ENCODE measurements at regions not wholly inside any gene's neighbourhood (a gene's known extent, or its start where the extent isn't known, plus 50 kb on each side); places are given as distances from the start of the nearest gene placed in this dataset.

GRCh38 chr9:23582836-23583235, 243.2 kb downstream of the ELAVL2 start:
- Histone ChIP-seq H3K27me3 (ENCODE audit: control insufficient read depth in 1 of 2, insufficient read depth in 2 of 2, low read length in 2 of 2) (no peaks in the 10 kb centered on the region), H3K9me3 (ENCODE audit: control insufficient read depth in 1 of 2, low read length in 2 of 2) (no peaks in the 10 kb centered on the region), H3K27ac (ENCODE audit: low read depth, low read length) (no peak overlapping the region), H3K4me1 (ENCODE audit: control insufficient read depth in 1 of 2, insufficient read depth in 2 of 2, low read length in 2 of 2) (no peaks in the 10 kb centered on the region), H3K36me3 (ENCODE audit: control insufficient read depth in 1 of 2, insufficient read depth in 2 of 2, low read length in 2 of 2) (no peaks in the 10 kb centered on the region), H3K9ac (ENCODE audit: low read depth in 1 of 2, low read length in 2 of 2) (no peak overlapping the region), H3K4me3 (ENCODE audit: low read depth in 1 of 2, low read length in 2 of 2) (no peak overlapping the region)

GRCh38 chr9:23586906-23587305, 239.1 kb downstream of the ELAVL2 start:
- Histone ChIP-seq H3K4me3 (ENCODE audit: low read depth in 1 of 2, low read length in 2 of 2) (no peak overlapping the region), H3K9ac (ENCODE audit: low read depth in 1 of 2, low read length in 2 of 2) (no peak overlapping the region), H3K27ac (ENCODE audit: low read depth, low read length) (no peak overlapping the region), H3K4me1 (ENCODE audit: control insufficient read depth in 1 of 2, insufficient read depth in 2 of 2, low read length in 2 of 2) (no peaks in the 10 kb centered on the region), H3K36me3 (ENCODE audit: control insufficient read depth in 1 of 2, insufficient read depth in 2 of 2, low read length in 2 of 2) (no peaks in the 10 kb centered on the region), H3K9me3 (ENCODE audit: control insufficient read depth in 1 of 2, low read length in 2 of 2) (no peaks in the 10 kb centered on the region), H3K27me3 (ENCODE audit: control insufficient read depth in 1 of 2, insufficient read depth in 2 of 2, low read length in 2 of 2) (no peaks in the 10 kb centered on the region)

GRCh38 chr9:23587433-23587832, 238.6 kb downstream of the ELAVL2 start:
- Histone ChIP-seq H3K9ac (ENCODE audit: low read depth in 1 of 2, low read length in 2 of 2) (no peak overlapping the region), H3K36me3 (ENCODE audit: control insufficient read depth in 1 of 2, insufficient read depth in 2 of 2, low read length in 2 of 2) (no peaks in the 10 kb centered on the region), H3K4me1 (ENCODE audit: control insufficient read depth in 1 of 2, insufficient read depth in 2 of 2, low read length in 2 of 2) (no peaks in the 10 kb centered on the region), H3K27me3 (ENCODE audit: control insufficient read depth in 1 of 2, insufficient read depth in 2 of 2, low read length in 2 of 2) (no peaks in the 10 kb centered on the region), H3K27ac (ENCODE audit: low read depth, low read length) (no peak overlapping the region), H3K4me3 (ENCODE audit: low read depth in 1 of 2, low read length in 2 of 2) (no peak overlapping the region), H3K9me3 (ENCODE audit: control insufficient read depth in 1 of 2, low read length in 2 of 2) (no peaks in the 10 kb centered on the region)

GRCh38 chr9:23587903-23588302, 238.1 kb downstream of the ELAVL2 start:
- no peaks in the 10 kb centered on the region for H3K4me1 ChIP-seq (ENCODE audit: control insufficient read depth in 1 of 2, insufficient read depth in 2 of 2, low read length in 2 of 2)
- H3K4me3 ChIP-seq (ENCODE audit: low read depth in 1 of 2, low read length in 2 of 2), result no peak overlapping the region
- H3K36me3 ChIP-seq (ENCODE audit: control insufficient read depth in 1 of 2, insufficient read depth in 2 of 2, low read length in 2 of 2), result no peaks in the 10 kb centered on the region
- H3K9me3 ChIP-seq (ENCODE audit: control insufficient read depth in 1 of 2, low read length in 2 of 2), result no peaks in the 10 kb centered on the region
- H3K9ac ChIP-seq (ENCODE audit: low read depth in 1 of 2, low read length in 2 of 2), result no peak overlapping the region
- H3K27ac ChIP-seq (ENCODE audit: low read depth, low read length), result no peak overlapping the region
- H3K27me3 ChIP-seq (ENCODE audit: control insufficient read depth in 1 of 2, insufficient read depth in 2 of 2, low read length in 2 of 2), result no peaks in the 10 kb centered on the region

- no peaks in the 10 kb centered on the region for H3K27me3 ChIP-seq (ENCODE audit: control insufficient read depth in 1 of 2, insufficient read depth in 2 of 2, low read length in 2 of 2)
- H3K9ac ChIP-seq (ENCODE audit: low read depth in 1 of 2, low read length in 2 of 2), result no peak overlapping the region
- H3K9me3 ChIP-seq (ENCODE audit: control insufficient read depth in 1 of 2, low read length in 2 of 2), result peaks cover 0 to 3% of the 10 kb centered on the region in 2 donors
- no peak overlapping the region for H3K4me3 ChIP-seq (ENCODE audit: low read depth in 1 of 2, low read length in 2 of 2)
- no peaks in the 10 kb centered on the region for H3K36me3 ChIP-seq (ENCODE audit: control insufficient read depth in 1 of 2, insufficient read depth in 2 of 2, low read length in 2 of 2)
- no peak overlapping the region for H3K27ac ChIP-seq (ENCODE audit: low read depth, low read length)
- no peaks in the 10 kb centered on the region for H3K4me1 ChIP-seq (ENCODE audit: control insufficient read depth in 1 of 2, insufficient read depth in 2 of 2, low read length in 2 of 2)
Measured at GRCh38 chr9:23590276-23591000, 235.6 kb downstream of the ELAVL2 start.

- Histone ChIP-seq H3K4me1 (ENCODE audit: control insufficient read depth in 1 of 2, insufficient read depth in 2 of 2, low read length in 2 of 2) (no peaks in the 10 kb centered on the region), H3K9me3 (ENCODE audit: control insufficient read depth in 1 of 2, low read length in 2 of 2) (peaks cover 0 to 3% of the 10 kb centered on the region in 2 donors), H3K27ac (ENCODE audit: low read depth, low read length) (no peak overlapping the region), H3K9ac (ENCODE audit: low read depth in 1 of 2, low read length in 2 of 2) (no peak overlapping the region), H3K27me3 (ENCODE audit: control insufficient read depth in 1 of 2, insufficient read depth in 2 of 2, low read length in 2 of 2) (no peaks in the 10 kb centered on the region), H3K36me3 (ENCODE audit: control insufficient read depth in 1 of 2, insufficient read depth in 2 of 2, low read length in 2 of 2) (no peaks in the 10 kb centered on the region), H3K4me3 (ENCODE audit: low read depth in 1 of 2, low read length in 2 of 2) (no peak overlapping the region)
Measured at GRCh38 chr9:23594421-23594820, 231.6 kb downstream of the ELAVL2 start.

GRCh38 chr9:23596913-23597634, 229.0 kb downstream of the ELAVL2 start:
- Histone ChIP-seq H3K9ac (ENCODE audit: low read depth in 1 of 2, low read length in 2 of 2) (no peak overlapping the region), H3K36me3 (ENCODE audit: control insufficient read depth in 1 of 2, insufficient read depth in 2 of 2, low read length in 2 of 2) (no peaks in the 10 kb centered on the region), H3K27ac (ENCODE audit: low read depth, low read length) (no peak overlapping the region), H3K9me3 (ENCODE audit: control insufficient read depth in 1 of 2, low read length in 2 of 2) (peaks cover 0 to 3% of the 10 kb centered on the region in 2 donors), H3K27me3 (ENCODE audit: control insufficient read depth in 1 of 2, insufficient read depth in 2 of 2, low read length in 2 of 2) (no peaks in the 10 kb centered on the region), H3K4me1 (ENCODE audit: control insufficient read depth in 1 of 2, insufficient read depth in 2 of 2, low read length in 2 of 2) (no peaks in the 10 kb centered on the region), H3K4me3 (ENCODE audit: low read depth in 1 of 2, low read length in 2 of 2) (no peak overlapping the region)

- Histone ChIP-seq H3K27me3 (ENCODE audit: control insufficient read depth in 1 of 2, insufficient read depth in 2 of 2, low read length in 2 of 2) (no peaks in the 10 kb centered on the region), H3K4me1 (ENCODE audit: control insufficient read depth in 1 of 2, insufficient read depth in 2 of 2, low read length in 2 of 2) (no peaks in the 10 kb centered on the region), H3K27ac (ENCODE audit: low read depth, low read length) (no peak overlapping the region)
Measured at GRCh38 chr9:23598994-23599393, 227.0 kb downstream of the ELAVL2 start.

GRCh38 chr9:23603311-23603710, 222.7 kb downstream of the ELAVL2 start:
- Histone ChIP-seq H3K36me3 (ENCODE audit: control insufficient read depth in 1 of 2, insufficient read depth in 2 of 2, low read length in 2 of 2) (no peaks in the 10 kb centered on the region), H3K27ac (ENCODE audit: low read depth, low read length) (no peak overlapping the region), H3K9ac (ENCODE audit: low read depth in 1 of 2, low read length in 2 of 2) (no peak overlapping the region), H3K4me1 (ENCODE audit: control insufficient read depth in 1 of 2, insufficient read depth in 2 of 2, low read length in 2 of 2) (no peaks in the 10 kb centered on the region), H3K9me3 (ENCODE audit: control insufficient read depth in 1 of 2, low read length in 2 of 2) (peaks cover 0 to 3% of the 10 kb centered on the region in 2 donors), H3K27me3 (ENCODE audit: control insufficient read depth in 1 of 2, insufficient read depth in 2 of 2, low read length in 2 of 2) (no peaks in the 10 kb centered on the region), H3K4me3 (ENCODE audit: low read depth in 1 of 2, low read length in 2 of 2) (no peak overlapping the region)

More at GRCh38 chr9:23598994-23599393, 227.0 kb downstream of the ELAVL2 start:
- H3K4me3 ChIP-seq (ENCODE audit: low read depth in 1 of 2, low read length in 2 of 2), result no peak overlapping the region
- peaks cover 0 to 6% of the 10 kb centered on the region in 2 donors for H3K9me3 ChIP-seq (ENCODE audit: control insufficient read depth in 1 of 2, low read length in 2 of 2)
- H3K9ac ChIP-seq (ENCODE audit: low read depth in 1 of 2, low read length in 2 of 2), result no peak overlapping the region
- no peaks in the 10 kb centered on the region for H3K36me3 ChIP-seq (ENCODE audit: control insufficient read depth in 1 of 2, insufficient read depth in 2 of 2, low read length in 2 of 2)

- Histone ChIP-seq H3K27me3 (ENCODE audit: control insufficient read depth in 1 of 2, insufficient read depth in 2 of 2, low read length in 2 of 2) (no peaks in the 10 kb centered on the region), H3K4me1 (ENCODE audit: control insufficient read depth in 1 of 2, insufficient read depth in 2 of 2, low read length in 2 of 2) (no peaks in the 10 kb centered on the region), H3K9me3 (ENCODE audit: control insufficient read depth in 1 of 2, low read length in 2 of 2) (peaks cover 0 to 3% of the 10 kb centered on the region in 2 donors), H3K36me3 (ENCODE audit: control insufficient read depth in 1 of 2, insufficient read depth in 2 of 2, low read length in 2 of 2) (no peaks in the 10 kb centered on the region), H3K27ac (ENCODE audit: low read depth, low read length) (no peak overlapping the region), H3K9ac (ENCODE audit: low read depth in 1 of 2, low read length in 2 of 2) (no peak overlapping the region), H3K4me3 (ENCODE audit: low read depth in 1 of 2, low read length in 2 of 2) (no peak overlapping the region)
Measured at GRCh38 chr9:23606107-23606506, 219.9 kb downstream of the ELAVL2 start.
